GM19468 (cell line): ENCODE measurements at regions not wholly inside any gene's neighbourhood (a gene's known extent, or its start where the extent isn't known, plus 50 kb on each side); places are given as distances from the start of the nearest gene placed in this dataset.
A peak's percentile ranks its signal among the peaks of the same experiment; 100 is the strongest.

Experiments
- ATAC-seq: cut with Tn5 transposase; IDR thresholded peaks from one replicate; pipeline ENCODE4 v1.9.1; 2021; ENCODE audit warnings: mild to moderate bottlenecking, moderate library complexity, moderate number of reproducible peaks; ENCODE audit not compliant: unreplicated experiment; ENCODE audit errors: extremely low read depth

DNA sequence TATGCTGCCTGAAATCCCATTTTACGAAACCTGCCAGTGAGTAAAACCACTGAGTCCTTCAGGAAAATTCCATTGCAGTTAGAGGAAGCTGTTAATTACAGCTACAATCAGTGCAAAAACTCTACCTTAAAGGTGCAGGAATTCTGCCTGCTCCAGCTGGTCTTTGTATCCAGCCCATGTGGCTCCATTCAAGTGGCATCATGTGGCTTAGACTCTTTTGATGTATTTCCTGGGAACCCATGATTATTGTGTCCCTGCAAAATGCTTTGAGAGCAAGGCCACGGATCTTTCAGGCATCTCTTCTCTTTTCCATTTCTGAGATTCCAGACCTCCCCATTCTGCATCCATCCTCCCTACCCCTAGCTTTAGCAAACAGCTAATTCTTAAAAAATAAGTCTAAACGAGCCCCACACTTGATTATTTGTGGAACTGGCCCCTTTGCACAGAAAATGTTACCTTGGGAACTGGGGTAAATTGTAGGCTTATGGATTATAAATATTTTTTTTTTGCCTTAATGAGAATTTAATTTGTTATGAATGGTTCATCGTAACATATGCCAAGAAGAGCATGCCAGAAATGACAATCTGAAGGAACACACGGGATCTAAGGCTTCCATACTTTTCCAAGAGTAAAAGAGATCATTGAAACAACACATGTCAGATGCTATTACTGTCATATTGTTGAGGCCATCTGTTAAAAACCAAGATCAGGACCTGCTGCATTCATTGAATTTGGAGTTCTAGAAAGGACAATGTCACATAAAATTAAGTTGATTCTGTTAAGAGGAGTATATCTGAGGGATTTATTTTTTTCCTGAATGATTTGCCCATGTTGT, 144.6 kb downstream of the TPH2 start:
- no peak for ATAC-seq

DNA sequence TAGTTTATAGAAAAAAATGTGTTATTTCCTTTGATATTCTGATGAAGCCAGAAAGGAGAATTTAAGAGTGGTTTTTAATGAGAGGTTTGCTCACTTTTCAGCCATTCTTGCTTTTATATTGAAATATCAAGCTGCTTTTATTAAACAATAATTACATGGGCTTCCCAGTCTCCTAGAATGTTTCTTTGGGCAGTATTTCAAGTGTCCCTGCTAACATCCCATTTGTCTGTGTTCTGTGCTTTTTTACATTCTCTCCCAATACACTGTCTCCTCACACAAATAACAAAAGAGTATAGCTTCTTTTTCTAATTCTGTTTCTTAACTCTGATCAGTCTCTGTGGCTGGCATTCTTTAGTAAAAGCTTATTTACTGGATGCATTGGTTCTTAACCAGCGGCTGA, 145.4 kb downstream of the TPH2 start:
- no peak for ATAC-seq

DNA sequence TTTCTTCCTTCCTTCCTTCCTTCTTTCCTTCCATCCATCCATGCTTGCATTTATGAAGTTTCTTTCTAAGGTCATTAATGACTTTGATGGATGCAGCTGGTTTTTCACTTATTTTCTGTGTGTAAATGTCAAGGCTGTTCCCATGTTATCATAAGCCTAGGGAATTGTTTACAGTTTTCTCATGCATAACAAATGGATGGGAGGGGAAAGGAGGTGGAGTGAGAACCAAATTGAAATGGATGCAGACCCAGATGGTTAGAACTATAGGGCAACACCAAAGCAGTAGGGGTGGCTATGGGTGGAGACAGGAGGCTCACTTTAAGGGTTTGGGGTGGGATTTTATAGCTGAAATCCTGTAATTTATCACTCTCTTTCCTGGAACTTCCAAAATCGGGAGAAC, 146.2 kb downstream of the TPH2 start:
- ATAC-seq: no peak

DNA sequence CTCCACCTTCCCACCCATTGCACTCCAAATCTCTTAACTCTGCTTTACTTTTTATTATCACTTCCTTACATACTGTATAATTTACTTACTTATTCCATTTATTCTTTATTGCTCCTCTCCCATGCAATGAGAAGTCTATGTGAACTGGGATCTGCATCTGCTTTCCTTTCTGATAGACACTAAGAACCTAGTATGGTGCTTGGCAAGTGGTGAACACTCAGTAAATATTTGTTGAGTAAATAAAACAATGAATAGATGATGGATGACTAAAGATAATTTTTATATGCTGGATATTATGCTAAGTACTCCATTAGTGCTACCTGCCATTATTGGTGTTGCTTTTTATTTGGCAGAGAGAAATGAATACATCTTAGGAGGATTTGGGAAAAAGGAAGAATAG, 151.0 kb downstream of the TPH2 start:
- ATAC-seq: no peak

DNA sequence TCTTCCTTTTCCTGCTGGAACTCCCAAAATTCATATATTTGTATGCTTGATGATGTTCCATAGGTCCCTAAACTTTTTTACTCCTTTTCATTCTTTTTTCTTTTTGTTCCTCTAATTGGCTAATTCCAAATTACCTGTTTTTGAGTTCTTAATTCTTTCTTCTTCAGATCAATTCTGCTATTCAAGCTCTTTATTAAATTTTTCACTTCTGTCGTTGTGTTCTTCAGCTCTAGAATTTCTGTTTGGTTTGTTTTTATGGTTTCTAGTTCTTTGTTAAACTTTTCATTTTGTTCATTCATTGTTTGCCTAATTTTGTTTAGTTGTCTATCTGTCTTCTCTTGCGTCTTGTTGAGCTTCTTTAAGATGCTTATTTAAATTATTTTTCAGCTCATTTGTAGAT, 154.8 kb downstream of the TPH2 start:
- no peak for ATAC-seq

DNA sequence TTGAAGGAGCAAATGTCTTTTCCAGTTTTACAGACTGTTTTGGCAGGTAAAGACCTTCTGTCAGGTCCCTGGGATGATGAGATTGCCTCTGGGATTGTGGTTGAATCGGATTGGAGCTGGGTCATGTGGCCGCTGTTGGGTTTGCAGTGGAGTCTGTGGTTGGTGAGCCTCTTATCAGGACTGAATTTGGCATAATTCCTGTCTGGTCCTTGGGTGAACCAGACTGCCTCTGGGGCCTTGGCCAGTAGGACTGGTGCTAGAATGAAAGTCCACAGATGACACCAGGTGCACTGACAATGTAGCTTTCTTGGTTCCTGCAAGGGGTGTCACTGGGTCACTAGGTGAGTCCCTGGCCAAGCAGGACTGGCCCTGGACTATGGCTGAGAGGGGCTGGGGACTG, 155.3 kb downstream of the TPH2 start:
- ATAC-seq: no peak

DNA sequence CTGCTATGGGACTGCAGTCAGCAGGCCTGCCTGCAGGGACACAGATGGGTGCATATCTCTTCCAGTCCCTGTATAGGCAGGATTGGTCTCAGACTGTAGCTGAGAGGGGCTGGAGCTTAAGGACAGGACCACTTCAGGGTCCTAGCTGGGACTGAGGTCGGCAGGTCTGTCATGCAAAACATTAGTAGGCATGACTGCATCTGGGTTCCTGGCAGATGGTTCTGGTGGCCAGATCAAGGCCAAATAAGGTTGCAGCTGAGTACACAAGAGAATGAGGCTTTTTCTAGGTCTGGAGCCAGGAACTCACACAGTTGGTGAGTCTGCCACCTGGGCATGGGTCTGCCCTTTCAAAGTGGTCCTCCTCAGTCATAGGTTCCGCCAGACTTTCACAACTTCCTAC, 155.8 kb downstream of the TPH2 start:
- no peak for ATAC-seq

DNA sequence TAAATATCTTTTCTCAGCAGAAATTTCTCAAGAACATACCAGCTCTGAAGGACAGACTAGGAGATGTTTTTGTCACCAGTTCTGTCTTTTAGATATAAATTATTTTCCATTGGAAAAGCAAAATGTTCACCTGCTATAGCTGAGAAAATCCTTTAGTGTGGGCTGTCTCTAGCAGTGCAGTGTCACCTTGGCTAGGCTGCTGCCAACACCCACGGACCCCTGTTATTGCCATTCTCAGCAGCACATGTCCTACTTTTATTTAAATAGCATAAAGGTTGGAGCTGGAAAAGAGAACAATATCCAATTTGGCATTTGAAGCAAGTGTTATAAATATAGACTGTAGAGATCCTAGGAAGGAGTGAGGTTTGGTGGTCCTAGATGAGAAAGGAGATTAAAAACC, 156.4 kb downstream of the TPH2 start:
- no peak for ATAC-seq

DNA sequence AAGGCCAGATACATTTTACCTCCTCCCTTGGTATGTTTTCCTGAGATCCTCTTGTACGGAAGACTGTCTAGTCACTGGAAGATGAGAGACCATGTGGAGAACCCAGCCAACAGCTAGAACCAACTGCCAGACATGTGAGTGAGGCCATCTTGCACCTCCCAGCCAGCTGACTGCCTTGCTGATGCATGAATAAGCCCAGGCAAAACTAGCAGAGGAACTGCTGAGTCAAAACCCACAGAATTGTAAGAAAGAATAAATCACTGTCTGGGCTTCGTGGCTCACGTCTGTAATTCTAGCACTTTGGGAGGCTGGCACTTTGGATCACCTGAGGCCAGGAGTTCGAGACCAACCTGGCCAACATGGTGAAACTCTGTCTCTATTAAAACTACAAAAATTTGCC, 160.0 kb downstream of the TPH2 start:
- ATAC-seq: no peak

DNA sequence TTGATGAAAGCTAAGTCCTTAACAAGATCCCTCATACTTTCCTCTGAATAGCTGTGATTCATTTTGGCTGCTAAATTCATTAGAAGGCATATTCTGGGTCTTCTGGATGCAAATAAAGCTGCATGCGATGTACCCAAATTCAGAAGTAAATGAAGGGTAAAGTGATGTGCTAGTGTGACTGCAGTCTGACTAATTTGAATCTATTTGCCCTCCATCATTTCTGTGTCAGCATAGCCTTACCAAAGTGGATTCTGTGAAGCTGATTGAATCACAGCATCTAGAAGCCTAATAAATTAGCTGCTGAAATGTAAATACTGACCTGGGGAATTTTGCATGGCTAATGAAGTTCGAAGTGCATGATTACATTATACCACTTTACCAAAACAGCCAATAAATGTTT, 162.2 kb downstream of the TPH2 start:
- ATAC-seq: no peak

DNA sequence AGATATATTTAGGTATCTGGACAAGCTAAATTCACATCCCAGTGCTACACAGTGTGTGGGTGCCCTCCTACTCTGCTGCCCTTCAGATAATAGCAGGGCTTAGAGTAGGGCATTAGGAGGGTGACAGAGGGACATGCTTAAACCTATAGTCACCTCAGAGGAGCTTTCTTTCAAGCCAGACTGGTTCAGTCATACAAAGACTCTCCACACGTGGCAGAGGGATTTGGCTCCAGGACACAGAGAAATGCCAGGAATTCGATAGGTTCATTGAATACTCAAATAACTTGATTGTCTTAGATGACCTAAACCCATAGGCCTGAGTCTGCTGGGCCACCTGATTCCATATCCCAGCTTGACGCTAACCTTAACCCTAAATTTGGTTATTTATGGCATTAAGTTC, 163.5 kb downstream of the TPH2 start:
- ATAC-seq: no peak

DNA sequence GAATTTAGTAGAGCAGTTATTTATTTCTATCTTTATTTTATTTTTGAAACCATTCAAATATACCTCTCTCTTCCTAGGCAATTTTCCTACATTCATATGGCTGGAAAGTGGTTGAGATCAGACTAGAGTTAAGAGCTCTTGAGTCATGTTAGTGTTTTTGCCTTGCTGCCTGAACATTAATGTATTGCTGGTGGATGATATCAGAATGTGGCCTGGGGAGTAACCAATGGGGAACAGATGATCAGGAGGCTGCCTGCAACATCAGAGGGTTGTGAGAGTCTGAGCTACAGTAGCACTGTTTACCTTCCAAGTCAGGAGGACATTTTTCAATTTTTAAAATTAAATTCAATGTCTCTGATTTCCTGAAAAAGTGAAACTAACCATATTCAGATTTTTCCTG, 166.3 kb upstream of the TRHDE start:
- no peak for ATAC-seq

DNA sequence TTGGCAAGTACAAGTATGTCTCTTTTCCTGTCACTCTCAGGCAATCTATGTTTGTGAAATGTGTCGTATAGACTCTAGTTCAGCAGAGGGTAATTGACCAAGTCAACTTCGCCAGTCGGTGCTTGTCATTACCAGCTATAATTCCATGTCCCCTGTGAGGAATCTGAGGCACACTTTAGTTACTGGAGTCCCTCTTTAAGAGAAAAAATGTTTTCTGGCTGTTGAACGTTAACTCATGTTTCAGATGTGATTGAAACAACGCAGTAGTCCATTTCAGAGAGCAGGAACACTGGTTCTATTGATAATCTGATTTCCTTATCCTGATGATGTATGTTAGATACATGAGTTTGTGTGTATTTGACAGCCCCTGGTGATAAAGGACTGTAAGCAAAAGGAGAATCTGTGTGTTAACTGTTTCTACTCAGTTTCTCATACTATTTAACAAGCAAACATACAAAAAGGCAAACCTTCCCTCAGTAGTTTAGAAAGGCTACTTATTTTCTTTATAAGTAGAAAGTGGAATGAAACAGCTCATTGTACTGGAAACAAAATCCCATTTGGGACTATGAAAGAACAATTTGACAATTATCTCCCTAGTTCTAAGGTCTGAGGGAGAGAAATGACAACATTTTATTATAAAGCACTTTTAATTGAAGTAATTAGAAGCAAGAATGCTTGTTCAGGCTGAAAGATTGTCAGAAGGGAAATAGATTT, 161.1 kb upstream of the TRHDE start:
- ATAC-seq: no peak

DNA sequence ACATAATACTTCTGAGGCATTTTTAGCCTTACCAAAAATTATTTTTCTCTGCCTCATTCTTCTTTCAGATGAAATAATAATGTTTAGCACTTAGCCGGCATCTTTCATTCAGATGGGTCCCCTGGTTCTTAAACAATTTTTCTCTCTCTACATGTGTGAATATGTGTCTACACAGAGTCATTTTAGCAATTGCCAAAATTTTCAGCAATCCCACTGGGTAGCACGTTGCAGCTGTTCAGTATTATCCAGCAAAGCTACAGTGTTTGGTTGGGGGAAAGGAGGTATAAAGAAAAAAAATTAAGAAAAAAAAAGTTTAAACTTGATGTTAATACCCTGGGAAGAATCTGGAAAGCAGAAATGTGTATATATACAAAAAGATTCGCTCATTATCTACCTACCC, 160.5 kb upstream of the TRHDE start:
- ATAC-seq: no peak

DNA sequence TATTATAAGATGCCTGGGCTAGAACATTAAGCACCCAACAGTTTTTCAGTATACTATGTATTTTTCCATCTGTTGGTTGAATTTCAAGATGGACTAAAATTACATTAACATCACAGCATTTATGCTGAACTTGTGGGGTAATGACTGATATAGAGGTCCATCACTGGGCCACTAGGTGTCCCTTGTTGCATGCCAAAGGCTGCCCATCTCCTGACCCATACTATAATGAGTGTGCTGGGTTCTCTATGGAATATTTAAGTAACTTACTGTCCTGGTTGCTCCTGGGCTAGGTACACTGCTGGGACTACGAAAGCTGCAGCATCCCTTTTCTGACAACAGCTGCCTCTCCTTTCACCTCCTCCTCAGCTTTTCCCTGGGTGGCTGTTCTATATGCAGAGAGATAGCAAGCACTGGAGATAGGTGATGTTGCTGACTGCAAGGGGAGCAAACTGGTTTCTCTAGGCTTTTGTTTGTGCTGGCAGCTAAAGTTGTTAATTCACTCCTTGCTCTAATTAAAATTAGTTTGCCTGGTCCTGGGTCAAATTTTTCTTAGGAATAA, 138.6 kb upstream of the TRHDE start:
- ATAC-seq: no peak

DNA sequence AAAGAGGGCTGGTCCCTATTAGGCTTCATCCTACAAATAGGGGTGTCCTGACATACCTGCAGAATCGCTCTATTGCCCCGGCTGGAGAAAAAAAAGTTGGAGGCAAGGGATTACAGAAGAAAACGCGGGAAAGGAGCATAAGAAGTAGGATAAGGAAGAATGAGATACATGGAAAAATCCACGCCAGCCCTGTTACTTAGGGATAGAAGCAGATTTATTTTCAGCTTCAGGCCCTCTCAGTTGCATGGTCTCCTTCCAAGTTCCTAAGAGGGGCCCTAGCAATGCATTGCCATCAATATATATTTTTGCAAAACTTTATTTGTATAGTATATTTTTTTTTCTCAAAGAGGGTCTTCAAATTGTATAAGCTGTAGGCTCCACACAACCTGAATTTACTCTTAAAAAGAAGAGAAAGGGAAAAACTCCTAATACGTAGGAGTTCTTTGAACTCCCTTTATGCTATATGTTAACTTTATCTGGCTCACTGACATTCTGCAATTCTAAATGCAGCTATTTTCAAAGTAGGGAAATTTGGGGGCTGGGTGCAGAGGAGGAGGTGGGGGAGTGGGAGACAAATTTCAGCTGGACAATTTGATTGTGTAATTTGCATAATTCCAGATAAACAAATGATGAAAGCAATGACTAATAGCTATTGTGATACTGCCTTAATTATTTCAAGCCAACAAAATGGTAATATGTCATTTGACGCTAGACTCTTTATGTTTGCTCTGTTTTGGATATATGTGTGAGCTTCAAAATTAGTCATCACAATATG, 137.7 kb upstream of the TRHDE start:
- no peak for ATAC-seq

DNA sequence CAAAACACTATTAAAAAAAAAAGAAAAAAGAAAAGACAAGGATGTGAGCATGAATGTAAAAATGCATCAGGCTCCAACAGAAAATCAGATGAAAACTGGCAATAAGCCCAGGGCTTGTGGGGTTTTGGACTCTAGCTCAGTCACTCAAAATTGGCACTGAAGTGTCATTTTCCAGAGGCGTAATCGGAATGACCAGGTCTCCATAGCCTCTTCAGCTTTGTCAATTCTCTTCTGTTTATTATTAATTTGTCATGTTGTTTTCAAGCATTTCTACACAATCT, 137.2 kb upstream of the TRHDE start:
- no peak for ATAC-seq

DNA sequence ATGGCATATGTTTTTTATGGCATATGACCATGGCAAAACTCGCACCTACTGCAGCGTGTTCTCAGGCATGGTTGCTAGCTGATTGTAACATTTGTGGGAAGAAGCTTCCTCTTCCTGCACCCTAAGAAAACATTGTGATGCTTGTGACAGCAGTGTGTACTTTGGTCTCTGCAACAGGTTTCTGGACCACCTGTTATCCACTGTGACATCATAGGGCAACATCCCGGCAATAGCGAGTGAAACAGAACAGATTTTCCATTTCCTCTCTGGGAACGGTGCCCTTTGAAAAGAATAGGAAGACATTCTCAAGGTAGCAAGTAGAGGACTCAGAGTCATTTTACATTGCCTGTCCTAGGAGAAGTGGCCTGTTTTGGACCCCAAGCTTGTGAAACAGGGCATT, 135.4 kb upstream of the TRHDE start:
- no peak for ATAC-seq

DNA sequence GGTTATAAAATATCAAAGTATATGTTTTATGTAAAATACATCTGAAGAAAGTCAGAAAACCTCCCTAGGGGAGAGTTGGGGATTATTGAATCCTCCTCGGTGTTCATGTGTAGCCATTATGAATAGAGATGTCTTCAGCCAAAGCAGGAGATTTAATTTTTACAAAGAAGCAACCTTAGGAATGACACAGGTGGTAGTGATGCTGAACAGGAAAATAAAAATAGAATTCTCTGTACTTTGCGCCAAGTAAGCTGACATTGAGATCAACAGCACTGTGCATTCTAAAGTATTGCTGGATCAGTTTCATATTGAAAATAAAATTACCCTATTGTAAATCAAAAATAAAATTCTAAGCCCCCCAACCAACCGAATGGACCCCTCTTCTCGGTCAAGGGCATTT, 132.8 kb upstream of the TRHDE start:
- ATAC-seq: no peak

DNA sequence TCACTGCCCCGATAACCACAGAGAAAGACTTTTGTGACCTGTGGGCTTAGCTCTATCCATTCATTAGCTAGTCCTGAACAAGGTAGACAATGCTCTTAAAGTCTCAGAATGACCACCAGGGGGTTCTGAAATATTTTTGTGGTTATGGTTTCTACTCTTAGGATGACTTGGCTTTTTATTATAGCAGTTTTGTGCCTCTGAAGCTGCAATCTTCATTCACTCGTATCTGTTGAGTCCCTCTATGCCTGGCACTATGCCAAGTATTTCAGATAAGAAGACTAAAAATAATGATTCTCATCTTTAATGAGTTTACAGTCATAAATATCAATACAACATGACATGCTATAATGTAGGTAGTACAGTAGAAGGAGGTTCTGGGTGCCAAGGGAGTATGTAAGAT, 130.8 kb upstream of the TRHDE start:
- ATAC-seq: peak; percentile 98

DNA sequence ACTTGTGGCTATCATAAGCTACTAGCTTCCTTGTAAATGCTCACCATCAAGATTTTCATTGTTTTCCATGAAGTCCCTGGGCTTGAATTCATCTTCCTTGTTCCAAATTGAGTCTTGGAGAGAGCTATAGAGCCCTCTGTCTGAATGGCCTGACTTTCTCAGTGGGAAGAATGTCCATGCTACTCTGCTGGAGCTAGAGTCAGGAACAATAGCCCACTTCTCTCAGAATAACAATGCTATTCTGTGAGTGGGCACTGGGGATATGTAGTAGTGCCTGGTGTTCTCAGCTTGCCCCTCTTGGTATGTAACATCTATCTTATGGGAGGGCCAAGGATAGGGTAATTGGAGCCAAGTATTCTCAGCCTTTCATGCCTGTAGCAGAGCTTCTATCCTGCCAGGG, 127.6 kb upstream of the TRHDE start:
- ATAC-seq: no peak
